HepG2 (cell line): ENCODE measurements at regions not wholly inside any gene's neighbourhood (a gene's known extent, or its start where the extent isn't known, plus 50 kb on each side); places are given as distances from the start of the nearest gene placed in this dataset.

Source experiments
- CTCF ChIP-seq: sonication (generic); formaldehyde crosslinking; IDR thresholded peaks from 2 replicates; pipeline ENCODE4 v1.5.0; 2020; ENCODE audit warnings: mild to moderate bottlenecking, missing genetic modification reagents, moderate library complexity
- HCFC1 ChIP-seq: fragments of 150-350 bp; IDR thresholded peaks from 2 replicates; pipeline ENCODE4 v1.6.1; 2014; ENCODE audit warnings: low read depth, low read length
- NFIC ChIP-seq: IDR thresholded peaks from 2 replicates; pipeline ENCODE4 v1.6.1; 2012; ENCODE audit warnings: mild to moderate bottlenecking, low read length, inconsistent platforms
- POLR2A ChIP-seq, 2 experiments: IDR thresholded peaks; 2 replicates each; pipeline ENCODE4 v1.6.1; 2011; ENCODE audit warnings: low read depth in 2 of 2, low read length in 2 of 2, mild to moderate bottlenecking in 1 of 2, moderate library complexity in 1 of 2; ENCODE audit not compliant: insufficient read depth in 1 of 2
- RFX5 ChIP-seq: IDR thresholded peaks from 2 replicates; pipeline ENCODE4 v1.6.1; 2011; ENCODE audit warnings: low read depth, low read length, improper control_type of control experiment
- SOX6 ChIP-seq, 2 experiments: fragments of 450-650 bp in 1 of 2; sonication (generic) in 1 of 2; formaldehyde crosslinking in 1 of 2; IDR thresholded peaks; 2 replicates each; pipeline versions ENCODE4 v1.4.0 to v1.6.1; 2017 to 2020; ENCODE audit warnings: antibody characterized with exemption in 1 of 2, mild to moderate bottlenecking in 1 of 2, missing genetic modification reagents in 1 of 2
- THAP7 ChIP-seq: sonication (generic); formaldehyde crosslinking; IDR thresholded peaks from 2 replicates; pipeline ENCODE4 v1.8.1; 2023; ENCODE audit warnings: mild to moderate bottlenecking, missing genetic modification reagents
- ZNF549 ChIP-seq: sonication (generic); formaldehyde crosslinking; IDR thresholded peaks from 2 replicates; pipeline ENCODE4 v1.5.0; 2020; ENCODE audit warnings: missing genetic modification reagents
- ZNF574 ChIP-seq: sonication (generic); formaldehyde crosslinking; IDR thresholded peaks from 2 replicates; pipeline ENCODE4 v1.4.0; 2020; ENCODE audit warnings: missing genetic modification reagents
- TF ChIP-seq, protein P1 (sequence below): sonication (generic); formaldehyde crosslinking; IDR thresholded peaks from 2 replicates; pipeline ENCODE4 v1.9.0; 2021; ENCODE audit warnings: missing genetic modification reagents, borderline replicate concordance

GRCh38 chr15:81880833-81881232 lies 165.0 kb downstream of the MEX3B start:
- no peak for TF ChIP-seq NFIC
- no peak for TF ChIP-seq ZNF574 (CRISPR knock-in tag)
- no peak for TF ChIP-seq CTCF (CRISPR knock-in tag)
- TF ChIP-seq THAP7 (CRISPR knock-in tag), result no peak
- TF ChIP-seq ZNF549, result no peak
- no peak for TF ChIP-seq RFX5
- no peak for TF ChIP-seq POLR2A (IDR thresholded peaks at IDR 0.05; ENCODE audit: insufficient read depth in 1 of 2, low read depth in 2 of 2, low read length in 2 of 2)
- TF ChIP-seq, protein P1, sequence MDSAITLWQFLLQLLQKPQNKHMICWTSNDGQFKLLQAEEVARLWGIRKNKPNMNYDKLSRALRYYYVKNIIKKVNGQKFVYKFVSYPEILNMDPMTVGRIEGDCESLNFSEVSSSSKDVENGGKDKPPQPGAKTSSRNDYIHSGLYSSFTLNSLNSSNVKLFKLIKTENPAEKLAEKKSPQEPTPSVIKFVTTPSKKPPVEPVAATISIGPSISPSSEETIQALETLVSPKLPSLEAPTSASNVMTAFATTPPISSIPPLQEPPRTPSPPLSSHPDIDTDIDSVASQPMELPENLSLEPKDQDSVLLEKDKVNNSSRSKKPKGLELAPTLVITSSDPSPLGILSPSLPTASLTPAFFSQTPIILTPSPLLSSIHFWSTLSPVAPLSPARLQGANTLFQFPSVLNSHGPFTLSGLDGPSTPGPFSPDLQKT (CRISPR knock-in tag), result no peak
- no peak for TF ChIP-seq HCFC1
- no peak for TF ChIP-seq SOX6 (IDR thresholded peaks at IDR 0.05)
- TF ChIP-seq SOX6 (CRISPR knock-in tag; IDR thresholded peaks at IDR 0.05), result no peak
